ENCODE measurements at regions not wholly inside any gene's neighbourhood (a gene's known extent, or its start where the extent isn't known, plus 50 kb on each side); places are given as distances from the start of the nearest gene placed in this dataset.

DNA sequence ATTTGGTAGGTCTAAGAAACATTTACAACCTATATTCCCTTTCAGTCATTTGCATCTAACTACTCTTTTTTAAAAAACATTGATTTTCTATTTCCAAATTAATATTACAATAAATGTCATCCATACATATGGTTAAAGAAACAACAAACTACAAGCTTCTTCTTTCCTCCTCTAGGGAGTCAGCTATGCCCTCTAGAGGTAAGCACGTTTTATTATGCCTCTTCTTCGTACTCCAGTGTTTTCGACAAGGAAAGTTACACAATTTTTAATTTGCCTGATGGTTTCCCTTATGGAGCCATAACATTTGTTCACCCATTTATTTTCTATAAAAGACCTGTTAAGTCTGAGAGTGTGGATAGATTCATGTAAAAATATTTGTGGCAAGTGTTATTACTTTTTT, 183.4 kb upstream of the CDH7 start:
- TF ChIP-seq, protein P1, sequence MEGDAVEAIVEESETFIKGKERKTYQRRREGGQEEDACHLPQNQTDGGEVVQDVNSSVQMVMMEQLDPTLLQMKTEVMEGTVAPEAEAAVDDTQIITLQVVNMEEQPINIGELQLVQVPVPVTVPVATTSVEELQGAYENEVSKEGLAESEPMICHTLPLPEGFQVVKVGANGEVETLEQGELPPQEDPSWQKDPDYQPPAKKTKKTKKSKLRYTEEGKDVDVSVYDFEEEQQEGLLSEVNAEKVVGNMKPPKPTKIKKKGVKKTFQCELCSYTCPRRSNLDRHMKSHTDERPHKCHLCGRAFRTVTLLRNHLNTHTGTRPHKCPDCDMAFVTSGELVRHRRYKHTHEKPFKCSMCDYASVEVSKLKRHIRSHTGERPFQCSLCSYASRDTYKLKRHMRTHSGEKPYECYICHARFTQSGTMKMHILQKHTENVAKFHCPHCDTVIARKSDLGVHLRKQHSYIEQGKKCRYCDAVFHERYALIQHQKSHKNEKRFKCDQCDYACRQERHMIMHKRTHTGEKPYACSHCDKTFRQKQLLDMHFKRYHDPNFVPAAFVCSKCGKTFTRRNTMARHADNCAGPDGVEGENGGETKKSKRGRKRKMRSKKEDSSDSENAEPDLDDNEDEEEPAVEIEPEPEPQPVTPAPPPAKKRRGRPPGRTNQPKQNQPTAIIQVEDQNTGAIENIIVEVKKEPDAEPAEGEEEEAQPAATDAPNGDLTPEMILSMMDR (IDR thresholded peaks at IDR 0.05): no peak
- H3K27ac ChIP-seq: no peak overlapping the region
- H3K4me3 ChIP-seq: no peak overlapping the region
- no peak for DNase-seq (ENCODE audit: low spot score)

DNA sequence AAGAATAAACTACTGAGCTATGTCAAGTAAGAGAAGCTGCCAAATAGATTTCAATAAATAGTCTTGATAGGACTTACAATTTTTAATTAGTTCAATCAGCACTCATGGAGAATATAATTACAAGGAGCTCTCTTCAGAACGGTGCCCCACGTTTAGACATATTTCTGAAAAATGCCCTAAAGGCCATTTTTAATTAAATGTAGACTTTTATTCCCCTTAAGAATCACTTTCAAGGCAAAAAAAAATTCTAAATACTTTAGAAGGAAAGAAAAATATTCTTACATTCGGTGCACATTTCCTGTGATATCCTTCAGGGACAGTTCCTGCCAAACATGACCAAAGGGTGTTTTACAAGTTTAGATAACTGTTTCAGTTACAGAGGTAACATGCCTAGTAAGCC, 202.5 kb upstream of the CDH7 start:
- Histone ChIP-seq H3K4me3 (no peak overlapping the region), H3K27ac (no peak overlapping the region)
- no peak for DNase-seq (ENCODE audit: low spot score)
- TF ChIP-seq, protein P1 (IDR thresholded peaks at IDR 0.05): no peak

DNA sequence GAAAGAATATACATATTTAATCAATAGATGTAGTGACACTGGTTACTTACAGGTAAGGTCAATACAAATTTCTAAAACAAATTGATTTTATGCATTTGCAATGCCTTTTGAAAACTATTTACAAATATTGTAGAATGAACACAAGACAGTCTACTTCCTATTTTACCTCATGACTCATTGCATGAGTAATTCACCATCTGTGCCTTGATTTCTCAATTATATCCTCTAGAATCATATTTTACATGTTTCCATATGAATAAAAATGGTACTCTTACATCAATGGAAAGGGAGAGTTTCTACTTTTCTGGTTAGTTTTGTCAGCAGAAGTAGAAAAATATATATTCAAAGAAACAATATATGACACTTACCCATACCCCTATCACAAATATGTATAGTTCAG, 203.8 kb upstream of the CDH7 start:
- DNase-seq (ENCODE audit: low spot score): no peak
- TF ChIP-seq, protein P1 (IDR thresholded peaks at IDR 0.05): no peak
- Histone ChIP-seq H3K4me3 (no peak overlapping the region), H3K27ac (no peak overlapping the region)

DNA sequence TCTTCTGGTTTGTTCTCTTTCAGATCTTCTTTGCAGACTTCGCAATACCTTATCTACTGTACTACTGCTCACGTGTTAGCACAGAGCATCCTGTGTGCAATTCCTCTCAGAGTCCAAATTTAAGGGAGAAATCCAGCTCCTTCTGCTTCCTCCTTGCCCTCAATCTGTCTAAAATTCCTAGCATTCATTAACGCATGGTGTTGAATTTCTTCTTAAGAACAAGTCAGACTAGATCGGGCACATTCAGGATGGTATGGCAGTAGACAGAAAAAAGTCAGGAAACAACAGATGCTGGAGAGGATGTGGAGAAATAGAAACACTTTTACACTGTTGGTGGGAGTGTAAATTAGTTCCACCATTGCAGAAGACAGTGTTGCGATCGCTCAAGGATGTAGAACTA, 206.1 kb upstream of the CDH7 start:
- DNase-seq (ENCODE audit: low spot score): no peak
- no peak overlapping the region for H3K27ac ChIP-seq
- TF ChIP-seq, protein P1 (IDR thresholded peaks at IDR 0.05): no peak
- H3K4me3 ChIP-seq: no peak overlapping the region

DNA sequence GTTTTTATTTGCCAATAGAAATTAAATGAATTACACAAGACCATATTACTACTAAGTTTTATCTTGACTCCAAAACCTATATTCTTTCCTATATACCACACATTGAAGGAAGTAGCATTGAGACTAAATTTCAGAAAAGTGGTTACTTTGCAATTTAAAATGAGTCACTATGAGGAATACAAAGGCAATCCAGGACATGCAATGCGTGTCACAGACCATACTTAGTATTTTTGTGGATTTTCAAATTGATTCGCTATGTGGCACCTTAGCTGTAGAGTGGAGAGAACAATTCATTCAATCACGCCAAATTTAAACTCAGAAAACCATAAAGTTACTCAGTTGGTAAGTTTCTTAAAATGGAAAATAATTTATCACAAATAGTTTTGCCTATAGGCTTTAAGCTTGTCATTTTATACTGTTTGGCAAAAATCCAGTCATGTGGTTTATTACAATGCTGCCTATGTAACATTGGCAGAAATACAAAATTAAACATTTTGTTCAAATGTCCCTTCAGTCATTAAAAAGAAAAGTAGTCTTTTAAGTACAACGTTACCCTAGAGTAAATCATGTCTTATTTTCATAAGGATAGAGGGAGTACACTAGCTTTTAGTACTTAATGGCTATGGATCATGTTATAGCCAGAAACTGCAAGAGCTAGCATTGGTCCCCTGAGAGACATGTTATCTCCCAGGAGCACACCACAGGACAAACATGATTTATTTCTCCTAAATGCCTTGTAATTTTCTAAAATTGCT, 222.8 kb upstream of the CDH7 start:
- DNase-seq (ENCODE audit: low spot score): no peak
- Histone ChIP-seq H3K27ac (no peak overlapping the region), H3K4me3 (no peak overlapping the region)
- TF ChIP-seq, protein P1 (IDR thresholded peaks at IDR 0.05): no peak

DNA sequence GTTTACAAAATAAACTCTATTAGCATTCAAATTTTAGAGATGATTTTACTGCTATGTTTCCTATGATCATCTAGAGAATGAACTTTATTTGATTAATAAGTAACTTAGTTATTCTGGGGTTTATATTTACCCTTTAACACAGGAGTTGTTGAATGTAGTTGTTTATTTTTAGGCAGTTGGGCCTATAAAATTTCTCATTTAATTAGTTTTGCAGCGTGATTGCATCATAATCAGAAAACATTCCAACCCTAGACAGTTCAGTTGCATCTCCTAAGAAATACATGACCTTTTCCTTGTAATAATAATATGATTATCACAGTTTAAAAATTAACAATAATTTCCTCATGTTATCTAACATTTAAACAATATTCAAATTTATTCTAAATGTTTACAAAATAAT, 224.7 kb upstream of the CDH7 start:
- H3K4me3 ChIP-seq: no peak overlapping the region
- no peak overlapping the region for H3K27ac ChIP-seq
- TF ChIP-seq, protein P1 (IDR thresholded peaks at IDR 0.05): no peak
- DNase-seq (ENCODE audit: low spot score): no peak

DNA sequence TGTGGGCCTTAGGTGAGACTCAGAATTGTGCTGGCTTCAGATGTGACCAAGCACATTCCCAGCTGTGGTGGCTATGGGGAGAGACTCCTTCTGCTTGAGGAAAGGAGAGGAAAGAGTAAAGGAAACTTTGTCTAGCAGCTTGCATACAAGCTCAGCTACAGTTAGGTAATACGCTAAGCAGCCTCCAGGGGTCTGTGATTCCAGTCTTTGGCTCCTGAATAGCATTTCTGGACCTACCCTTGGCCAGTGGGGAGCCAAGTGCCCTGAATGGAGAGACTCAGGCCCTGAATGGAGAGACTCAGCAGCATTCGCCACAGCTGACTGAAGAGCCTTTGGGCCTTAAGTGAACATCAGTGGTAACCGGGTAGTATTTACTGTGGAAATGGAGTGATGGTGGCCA, 227.4 kb upstream of the CDH7 start:
- Histone ChIP-seq H3K27ac (no peak overlapping the region), H3K4me3 (no peak overlapping the region)
- DNase-seq (ENCODE audit: low spot score): no peak
- TF ChIP-seq, protein P1 (IDR thresholded peaks at IDR 0.05): no peak

All from coronary artery (tissue), 2 donors.